ENCODE measurements at regions not wholly inside any gene's neighbourhood (a gene's known extent, or its start where the extent isn't known, plus 50 kb on each side); places are given as distances from the start of the nearest gene placed in this dataset.

GRCh38 chrX:36543499-36543898, 464.7 kb upstream of the FAM47C start:
- no peak for TF ChIP-seq EZH2phosphoT487 (conservative IDR thresholded peaks at IDR 0.05; ENCODE audit: low read length)
- TF ChIP-seq, protein P1, sequence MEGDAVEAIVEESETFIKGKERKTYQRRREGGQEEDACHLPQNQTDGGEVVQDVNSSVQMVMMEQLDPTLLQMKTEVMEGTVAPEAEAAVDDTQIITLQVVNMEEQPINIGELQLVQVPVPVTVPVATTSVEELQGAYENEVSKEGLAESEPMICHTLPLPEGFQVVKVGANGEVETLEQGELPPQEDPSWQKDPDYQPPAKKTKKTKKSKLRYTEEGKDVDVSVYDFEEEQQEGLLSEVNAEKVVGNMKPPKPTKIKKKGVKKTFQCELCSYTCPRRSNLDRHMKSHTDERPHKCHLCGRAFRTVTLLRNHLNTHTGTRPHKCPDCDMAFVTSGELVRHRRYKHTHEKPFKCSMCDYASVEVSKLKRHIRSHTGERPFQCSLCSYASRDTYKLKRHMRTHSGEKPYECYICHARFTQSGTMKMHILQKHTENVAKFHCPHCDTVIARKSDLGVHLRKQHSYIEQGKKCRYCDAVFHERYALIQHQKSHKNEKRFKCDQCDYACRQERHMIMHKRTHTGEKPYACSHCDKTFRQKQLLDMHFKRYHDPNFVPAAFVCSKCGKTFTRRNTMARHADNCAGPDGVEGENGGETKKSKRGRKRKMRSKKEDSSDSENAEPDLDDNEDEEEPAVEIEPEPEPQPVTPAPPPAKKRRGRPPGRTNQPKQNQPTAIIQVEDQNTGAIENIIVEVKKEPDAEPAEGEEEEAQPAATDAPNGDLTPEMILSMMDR (IDR thresholded peaks at IDR 0.05; ENCODE audit: insufficient read depth, low read length, poor library complexity, severe bottlenecking): no peak

Measured in SU-DHL-6 (cell line).